BE2C (cell line): ENCODE measurements at regions not wholly inside any gene's neighbourhood (a gene's known extent, or its start where the extent isn't known, plus 50 kb on each side); places are given as distances from the start of the nearest gene placed in this dataset.
"Not testable (repeated sequence)": the region's sequence is repeated elsewhere in the genome, so short reads cannot be mapped to it uniquely, and the experiment has no call there.

Source experiments
- DNase-seq: peaks from one replicate; pipeline ENCODE4 v3.0.0-alpha.2; 2020
- H3K27me3 ChIP-seq: fragments of 250-450 bp; sonication (Bioruptor Pico); 2 replicates; pipeline ENCODE4 v1.5.1; 2020; ENCODE audit warnings: mild to moderate bottlenecking
- H3K36me3 ChIP-seq: fragments of 250-450 bp; sonication (Bioruptor Pico); 2 replicates; pipeline ENCODE4 v1.5.1; 2020; ENCODE audit warnings: mild to moderate bottlenecking
- H3K4me1 ChIP-seq: fragments of 250-450 bp; sonication (Bioruptor Pico); 2 replicates; pipeline ENCODE4 v1.5.1; 2020
- H3K4me3 ChIP-seq: 2 replicates; pipeline ENCODE4 v1.5.1; 2011; ENCODE audit warnings: low read depth, low read length
- H3K9me3 ChIP-seq: fragments of 250-450 bp; sonication (Bioruptor Pico); 2 replicates; pipeline ENCODE4 v1.5.1; 2020
- TF ChIP-seq, protein P1 (sequence below): IDR thresholded peaks from 2 replicates; pipeline ENCODE4 v1.5.1; 2012; ENCODE audit warnings: mild to moderate bottlenecking, low read depth, low read length

GRCh38 chr2:230627806-230628724 lies 84.6 kb upstream of the CAB39 start:
- no peaks in the 10 kb centered on the region for H3K4me1 ChIP-seq
- TF ChIP-seq, protein P1, sequence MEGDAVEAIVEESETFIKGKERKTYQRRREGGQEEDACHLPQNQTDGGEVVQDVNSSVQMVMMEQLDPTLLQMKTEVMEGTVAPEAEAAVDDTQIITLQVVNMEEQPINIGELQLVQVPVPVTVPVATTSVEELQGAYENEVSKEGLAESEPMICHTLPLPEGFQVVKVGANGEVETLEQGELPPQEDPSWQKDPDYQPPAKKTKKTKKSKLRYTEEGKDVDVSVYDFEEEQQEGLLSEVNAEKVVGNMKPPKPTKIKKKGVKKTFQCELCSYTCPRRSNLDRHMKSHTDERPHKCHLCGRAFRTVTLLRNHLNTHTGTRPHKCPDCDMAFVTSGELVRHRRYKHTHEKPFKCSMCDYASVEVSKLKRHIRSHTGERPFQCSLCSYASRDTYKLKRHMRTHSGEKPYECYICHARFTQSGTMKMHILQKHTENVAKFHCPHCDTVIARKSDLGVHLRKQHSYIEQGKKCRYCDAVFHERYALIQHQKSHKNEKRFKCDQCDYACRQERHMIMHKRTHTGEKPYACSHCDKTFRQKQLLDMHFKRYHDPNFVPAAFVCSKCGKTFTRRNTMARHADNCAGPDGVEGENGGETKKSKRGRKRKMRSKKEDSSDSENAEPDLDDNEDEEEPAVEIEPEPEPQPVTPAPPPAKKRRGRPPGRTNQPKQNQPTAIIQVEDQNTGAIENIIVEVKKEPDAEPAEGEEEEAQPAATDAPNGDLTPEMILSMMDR = no peak
- H3K9me3 ChIP-seq = no peaks in the 10 kb centered on the region
- no peaks in the 10 kb centered on the region for H3K27me3 ChIP-seq
- DNase-seq = no peak
- H3K4me3 ChIP-seq = no peak overlapping the region
- H3K36me3 ChIP-seq = no peaks in the 10 kb centered on the region

DNA sequence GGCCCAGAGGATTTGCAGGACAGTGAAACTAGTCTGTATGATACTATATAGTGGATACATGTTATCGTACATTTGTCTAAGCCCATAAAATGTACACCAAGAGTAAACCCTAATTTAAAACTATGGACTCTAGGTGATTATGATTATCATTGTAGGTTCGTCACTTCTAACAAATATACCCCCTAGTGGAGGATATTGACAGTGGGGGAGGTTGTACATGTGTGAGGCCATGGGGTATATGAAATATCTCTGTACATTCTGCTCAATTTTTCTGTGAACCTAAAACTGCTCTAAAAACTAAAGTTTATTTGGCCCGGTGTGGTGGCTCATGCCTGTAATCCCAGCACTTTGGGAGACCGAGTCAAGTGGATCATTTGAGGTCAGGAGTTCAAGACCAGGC lies 81.2 kb upstream of the CAB39 start:
- Histone ChIP-seq H3K27me3 (no peaks in the 10 kb centered on the region), H3K4me1 (no peaks in the 10 kb centered on the region), H3K9me3 (no peaks in the 10 kb centered on the region), H3K4me3 (no peak overlapping the region), H3K36me3 (no peaks in the 10 kb centered on the region)
- DNase-seq = no peak
- TF ChIP-seq, protein P1 = peak; percentile 8; the same call in 1 of the 2 replicates

GRCh38 chr2:230634146-230634545 lies 78.5 kb upstream of the CAB39 start:
- no peaks in the 10 kb centered on the region for H3K36me3 ChIP-seq
- TF ChIP-seq, protein P1 = no peak
- no peak overlapping the region for H3K4me3 ChIP-seq
- H3K27me3 ChIP-seq = no peaks in the 10 kb centered on the region
- DNase-seq = no peak
- H3K4me1 ChIP-seq = no peaks in the 10 kb centered on the region
- no peaks in the 10 kb centered on the region for H3K9me3 ChIP-seq

- H3K36me3 ChIP-seq, H3K9me3 ChIP-seq, H3K4me3 ChIP-seq, DNase-seq, H3K27me3 ChIP-seq, H3K4me1 ChIP-seq: not testable (repeated sequence)
Measured at GRCh38 chr2:230634721-230635313, 77.8 kb upstream of the CAB39 start.

DNA sequence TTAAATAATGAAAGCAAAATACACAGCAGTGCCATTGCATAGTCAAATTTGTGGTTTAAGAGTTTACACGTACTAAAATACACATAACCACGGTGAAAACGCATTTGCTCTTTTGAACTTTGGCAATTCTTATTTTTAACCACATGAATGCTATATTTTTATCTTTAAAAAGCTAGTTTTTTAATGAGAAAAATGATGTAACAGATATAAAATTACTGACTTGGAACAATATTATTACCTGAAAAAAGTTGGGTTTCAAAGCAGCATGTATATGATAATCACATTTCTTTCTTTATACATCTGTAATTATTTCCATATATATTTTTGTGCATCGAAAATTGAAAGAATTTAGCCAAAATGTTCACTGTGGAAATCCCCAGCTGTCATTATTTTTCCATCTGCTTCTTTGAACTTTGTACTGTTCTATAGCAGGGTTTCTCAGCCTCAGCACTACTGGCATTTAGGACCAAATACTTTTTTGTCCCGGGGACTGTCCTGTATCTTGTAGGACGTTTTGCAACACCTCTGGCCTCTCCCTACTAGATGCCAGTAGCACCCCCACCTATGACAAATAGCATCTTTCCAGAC lies 75.9 kb upstream of the CAB39 start:
- TF ChIP-seq, protein P1 = no peak
- Histone ChIP-seq H3K4me1 (no peaks in the 10 kb centered on the region), H3K9me3 (no peaks in the 10 kb centered on the region), H3K4me3 (no peak overlapping the region), H3K36me3 (no peaks in the 10 kb centered on the region), H3K27me3 (no peaks in the 10 kb centered on the region)
- no peak for DNase-seq

GRCh38 chr2:230637486-230637885 lies 75.2 kb upstream of the CAB39 start:
- DNase-seq, H3K36me3 ChIP-seq: not testable (repeated sequence)

GRCh38 chr2:230640540-230641011 lies 72.1 kb upstream of the CAB39 start:
- TF ChIP-seq, protein P1 = no peak
- H3K27me3 ChIP-seq = no peaks in the 10 kb centered on the region
- no peak for DNase-seq
- H3K9me3 ChIP-seq = no peaks in the 10 kb centered on the region
- H3K4me3 ChIP-seq = no peak overlapping the region
- no peaks in the 10 kb centered on the region for H3K4me1 ChIP-seq
- no peaks in the 10 kb centered on the region for H3K36me3 ChIP-seq

More at GRCh38 chr2:230637486-230637885, 75.2 kb upstream of the CAB39 start:
- H3K9me3 ChIP-seq, H3K4me1 ChIP-seq, H3K27me3 ChIP-seq, H3K4me3 ChIP-seq: not testable (repeated sequence)
